HG02610 (cell line): ENCODE measurements at regions not wholly inside any gene's neighbourhood (a gene's known extent, or its start where the extent isn't known, plus 50 kb on each side); places are given as distances from the start of the nearest gene placed in this dataset.

Source experiments
- ATAC-seq: cut with Tn5 transposase; IDR thresholded peaks from one replicate; pipeline ENCODE4 v1.9.1; 2021; ENCODE audit warnings: mild to moderate bottlenecking, moderate library complexity; ENCODE audit not compliant: unreplicated experiment

DNA sequence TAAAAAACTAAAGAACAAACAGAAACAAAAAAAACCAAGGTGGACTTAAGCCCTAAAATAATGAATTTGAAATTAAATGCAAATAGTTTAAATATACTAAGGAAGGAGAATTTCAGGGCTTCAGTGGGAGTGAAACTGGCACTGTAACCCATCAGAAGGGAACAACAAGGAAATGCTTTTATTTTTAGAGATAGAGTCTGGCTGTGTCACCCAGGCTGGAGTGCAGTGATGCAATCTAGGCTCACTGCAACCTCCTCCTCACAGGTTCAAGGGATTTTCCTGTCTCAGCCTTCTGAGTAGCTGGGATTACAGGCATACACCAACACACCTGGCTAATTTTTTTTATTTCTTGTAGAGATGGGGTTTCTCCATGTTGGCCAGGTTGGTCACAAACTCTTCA is 625.2 kb upstream of the CDH8 start:
- no peak for ATAC-seq

DNA sequence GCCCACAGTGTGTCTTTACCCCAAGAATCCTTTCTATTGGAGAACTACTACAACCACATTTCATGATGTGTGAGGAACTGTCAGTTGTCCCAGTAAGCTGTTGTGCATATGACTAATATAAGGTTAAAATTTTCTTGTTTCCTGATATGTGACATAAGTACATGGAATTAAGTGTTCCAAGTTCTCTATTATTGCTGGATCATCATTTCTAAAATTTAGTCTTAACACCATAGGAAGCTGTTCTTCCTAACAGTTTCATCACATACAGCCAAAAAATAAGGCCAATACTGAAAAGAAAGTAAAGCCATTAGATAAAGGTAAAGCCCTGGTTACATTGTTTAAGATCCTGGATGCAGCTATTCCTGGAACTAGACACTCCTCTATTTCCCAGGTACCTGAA is 620.9 kb upstream of the CDH8 start:
- ATAC-seq: no peak

DNA sequence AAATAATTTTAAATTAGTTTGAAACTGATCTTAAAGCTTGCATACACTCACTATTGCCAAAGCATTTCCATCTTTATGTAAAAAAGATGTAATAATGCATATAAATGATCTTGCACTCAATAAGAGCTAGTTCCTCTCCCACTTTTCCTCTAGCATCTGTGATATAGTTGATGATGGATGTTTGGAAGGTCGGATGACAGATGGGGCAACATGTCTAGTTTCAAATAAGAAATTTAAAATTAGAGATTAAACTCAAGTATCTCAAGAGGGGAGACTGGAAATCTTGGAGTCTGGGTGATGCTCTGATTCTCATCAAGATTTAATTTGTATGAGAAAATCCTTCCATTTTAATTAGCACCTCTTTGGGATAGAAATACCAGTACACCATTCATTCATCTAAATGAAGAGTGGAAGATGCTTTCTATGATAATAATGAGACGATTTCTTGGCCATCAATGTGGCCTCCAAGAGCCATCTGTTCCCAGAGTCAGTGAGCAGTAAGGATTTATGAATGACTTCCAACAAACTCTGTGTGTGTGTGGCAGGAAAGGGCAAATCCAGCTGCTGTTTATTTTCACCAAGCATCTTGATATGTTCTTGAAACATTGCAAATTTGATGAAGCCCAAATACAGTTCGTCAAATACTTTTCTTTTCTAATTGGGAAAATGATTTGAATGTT is 616.3 kb upstream of the CDH8 start:
- ATAC-seq: no peak

DNA sequence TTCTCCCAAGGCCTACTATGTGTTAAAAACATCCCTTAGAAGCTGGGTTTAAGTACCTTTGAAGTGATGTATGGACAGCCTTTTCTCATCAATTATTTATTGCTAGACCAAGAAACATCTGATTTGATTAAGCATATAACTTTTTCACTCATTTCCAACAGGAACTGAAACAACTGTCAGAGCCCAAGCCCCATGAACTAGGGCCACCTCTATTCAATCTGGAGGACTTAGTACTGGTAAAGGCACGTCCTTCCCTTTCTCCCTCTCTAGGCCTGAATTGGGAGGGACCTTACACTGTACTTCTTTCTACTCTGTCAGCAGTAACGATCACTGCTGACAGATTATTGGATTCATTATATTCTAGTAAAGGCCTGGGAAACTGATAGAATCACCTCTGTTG is 612.0 kb upstream of the CDH8 start:
- ATAC-seq: no peak

DNA sequence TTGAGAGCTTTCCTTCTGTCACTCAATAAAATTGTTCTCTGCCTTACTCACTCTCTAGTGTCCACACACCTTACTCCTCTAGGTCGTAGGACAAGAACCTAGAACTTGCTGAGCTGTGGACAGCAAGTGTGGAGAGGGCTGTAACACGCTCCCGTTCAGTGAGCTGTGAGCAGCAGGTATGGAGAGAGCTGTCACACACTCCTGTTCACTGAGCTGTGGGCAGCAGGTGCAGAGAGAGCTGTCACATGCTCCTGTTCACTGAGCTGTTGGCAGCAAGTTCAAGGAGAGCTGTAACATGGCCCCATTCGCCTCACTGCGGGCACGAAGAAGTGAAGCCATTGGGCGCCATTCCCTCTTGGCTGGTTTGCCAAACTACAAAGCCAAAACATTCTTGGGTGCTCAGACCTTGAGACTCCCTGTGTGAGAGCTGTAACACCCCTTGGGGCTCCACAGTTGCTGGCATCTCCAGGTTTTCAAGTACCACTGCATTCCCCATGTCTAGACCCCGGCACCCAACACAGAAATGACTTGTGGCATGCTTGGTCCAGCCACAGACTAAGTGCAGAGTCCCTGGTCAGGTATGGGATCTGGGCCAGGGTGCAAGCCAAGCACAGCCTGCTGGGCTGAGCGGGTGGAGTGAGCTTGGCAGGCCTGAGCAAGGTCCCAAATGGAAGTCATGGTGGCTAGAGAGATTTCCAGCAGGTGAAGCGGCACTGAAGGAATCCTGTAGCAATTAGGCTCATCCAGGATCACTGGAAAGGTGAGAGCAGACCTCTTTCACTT is 608.0 kb upstream of the CDH8 start:
- ATAC-seq: no peak

DNA sequence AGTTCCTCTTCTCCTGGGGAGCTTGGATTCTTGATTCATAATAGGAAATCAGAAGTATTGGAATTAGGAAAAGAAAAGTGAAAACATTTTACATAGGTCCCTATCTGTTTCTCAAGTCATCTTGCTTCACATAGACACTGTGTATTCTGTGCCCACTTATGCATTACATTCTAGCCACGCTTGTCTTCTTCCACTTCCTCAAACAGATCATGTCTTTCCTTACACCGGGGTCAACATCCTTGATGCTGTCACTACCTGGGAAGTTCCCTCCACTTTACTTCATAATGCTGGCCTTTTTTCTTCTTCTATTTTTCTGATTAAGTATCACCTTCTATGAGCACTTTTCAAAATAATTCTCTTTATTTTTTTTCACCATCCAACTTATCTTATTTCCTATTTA is 606.4 kb upstream of the CDH8 start:
- peak; percentile 46 for ATAC-seq

DNA sequence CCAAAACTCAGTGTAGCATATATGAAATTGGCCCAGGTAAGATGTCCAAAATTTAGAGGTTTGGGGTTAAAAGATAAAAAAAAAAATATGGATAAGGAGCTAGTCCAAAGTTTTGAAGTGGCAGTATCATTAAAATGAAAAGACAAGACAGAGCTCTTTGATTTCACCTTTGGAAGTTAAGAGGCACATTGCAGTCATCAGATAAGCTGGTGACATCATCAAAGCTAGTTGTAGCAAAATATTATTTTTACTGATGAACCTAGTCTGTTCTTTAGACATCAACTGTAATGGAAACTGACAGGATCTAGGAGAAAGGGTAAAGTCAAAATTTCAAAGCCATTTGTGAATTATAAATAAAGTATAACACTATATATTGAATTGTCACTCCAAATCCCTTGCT is 603.7 kb upstream of the CDH8 start:
- no peak for ATAC-seq

DNA sequence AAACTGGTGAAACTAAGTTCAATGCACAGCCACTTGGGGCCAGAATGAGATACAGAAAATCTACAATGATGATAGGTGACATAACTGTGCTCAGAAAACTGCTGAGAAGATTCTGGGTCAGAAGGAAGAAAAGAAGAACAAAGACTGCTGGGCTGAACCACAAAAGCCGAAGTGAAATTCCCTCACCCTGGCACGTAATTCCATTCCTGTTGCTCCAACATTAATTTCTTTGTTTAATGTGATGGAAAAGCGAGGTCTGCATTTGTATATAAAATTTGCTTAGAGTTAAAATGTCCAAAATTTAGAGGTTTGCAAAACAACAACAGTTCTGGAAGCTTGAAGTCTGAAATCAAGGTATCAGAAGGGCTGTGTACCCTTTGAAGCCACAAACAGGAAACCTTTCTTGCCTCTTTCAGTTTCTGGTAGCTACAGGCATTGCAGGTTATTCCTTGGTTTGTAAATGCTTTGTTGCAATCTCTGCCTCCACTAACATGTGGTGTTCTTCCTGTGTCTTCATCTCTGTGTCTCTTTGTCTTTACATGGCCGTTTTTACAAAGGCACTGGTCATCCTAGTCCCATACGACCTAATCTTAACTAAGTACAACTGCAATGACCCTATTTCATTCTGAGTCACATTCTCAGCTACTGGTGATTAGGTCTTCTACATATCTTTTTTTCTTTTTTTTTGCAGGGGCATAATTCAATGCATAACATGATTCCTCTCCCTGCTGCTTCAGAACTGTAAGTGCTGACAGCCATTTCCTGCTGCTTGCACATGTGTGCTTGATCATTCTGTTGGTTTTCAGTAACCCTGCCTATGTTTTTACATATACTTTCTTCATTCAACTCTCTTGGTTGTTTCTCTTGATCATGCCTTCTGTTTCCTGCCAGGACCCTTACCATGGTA is 603.0 kb upstream of the CDH8 start:
- peak; percentile 75 for ATAC-seq

DNA sequence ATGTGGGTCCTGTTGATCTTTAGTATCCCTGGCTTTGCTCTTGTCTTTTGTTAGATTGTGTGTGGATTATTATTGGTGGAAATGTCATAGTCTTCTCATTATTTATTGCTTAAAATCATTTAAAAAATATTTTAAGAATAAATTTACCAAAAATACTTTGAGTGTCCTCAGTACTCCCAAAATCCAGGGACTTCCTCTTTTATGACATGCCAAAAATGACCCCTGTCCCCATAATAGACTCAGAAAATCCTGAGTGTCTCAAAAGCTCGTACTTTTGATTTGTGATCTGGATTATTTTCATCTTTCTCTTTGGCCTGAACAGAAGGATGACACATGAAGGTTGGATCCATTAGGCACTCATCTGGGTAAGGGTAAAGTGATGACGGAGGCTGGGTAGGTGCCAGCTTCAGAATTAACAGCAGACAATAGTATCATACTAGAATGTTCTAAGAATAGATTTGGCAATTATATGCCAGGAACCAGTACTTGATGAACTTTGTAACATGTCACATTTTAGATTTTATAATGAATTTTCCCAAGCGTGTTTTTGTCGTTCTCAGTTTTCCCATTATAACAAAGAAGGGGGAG is 602.2 kb upstream of the CDH8 start:
- no peak for ATAC-seq

DNA sequence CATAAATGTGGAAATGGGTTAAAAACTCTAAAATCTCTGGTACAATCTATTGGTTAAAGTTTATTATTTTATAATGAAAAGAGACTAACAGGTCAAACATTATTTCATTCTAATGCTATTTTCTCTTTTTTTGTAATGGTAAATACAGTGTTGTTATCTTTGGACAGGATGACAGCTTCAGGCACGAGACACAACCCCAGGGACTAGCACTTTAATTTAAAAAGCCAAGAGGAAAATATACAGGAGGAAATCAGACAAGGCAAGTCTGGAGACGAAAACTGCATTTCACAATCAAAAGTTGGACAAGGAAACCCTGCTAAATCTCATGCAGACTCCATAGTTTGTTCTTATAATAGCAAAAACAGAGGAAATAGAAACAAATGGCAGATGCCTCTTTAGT is 589.1 kb upstream of the CDH8 start:
- ATAC-seq: no peak

DNA sequence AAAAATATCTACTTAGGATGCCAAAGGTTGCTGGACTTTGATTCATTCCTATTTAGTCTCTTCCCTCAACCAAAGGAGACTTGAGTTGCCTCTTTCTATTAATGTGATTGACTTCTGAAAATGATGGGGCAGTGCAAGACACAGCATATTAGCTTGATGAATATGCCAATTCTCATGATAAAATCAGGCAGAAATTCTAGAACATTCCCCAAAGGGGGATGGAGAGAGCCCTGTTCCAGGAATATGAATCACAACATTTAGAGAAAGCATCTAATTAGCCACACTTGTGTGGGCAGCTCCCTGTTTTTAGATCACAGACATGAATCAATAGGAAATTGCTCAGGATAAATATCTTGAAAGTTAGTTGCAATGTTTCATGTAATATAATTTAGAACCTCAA is 584.0 kb upstream of the CDH8 start:
- no peak for ATAC-seq

DNA sequence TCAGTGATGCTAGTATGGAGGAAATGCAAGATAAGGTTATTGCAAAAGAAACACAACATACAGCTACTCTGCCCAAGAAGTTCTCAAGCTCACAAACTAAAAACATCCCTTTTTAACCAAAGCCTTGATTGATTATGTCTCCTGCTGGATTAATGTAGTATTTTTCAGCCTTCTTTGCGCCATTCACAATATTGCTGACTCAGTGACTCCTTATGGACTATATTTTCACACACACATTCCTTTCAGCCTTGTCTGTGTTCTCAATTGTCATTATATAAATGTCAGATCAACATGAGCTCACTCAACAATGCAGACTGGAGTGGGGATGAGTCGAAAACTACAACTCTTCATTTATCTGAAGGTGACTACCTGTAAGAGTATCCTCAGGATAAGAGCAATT is 579.3 kb upstream of the CDH8 start:
- no peak for ATAC-seq

DNA sequence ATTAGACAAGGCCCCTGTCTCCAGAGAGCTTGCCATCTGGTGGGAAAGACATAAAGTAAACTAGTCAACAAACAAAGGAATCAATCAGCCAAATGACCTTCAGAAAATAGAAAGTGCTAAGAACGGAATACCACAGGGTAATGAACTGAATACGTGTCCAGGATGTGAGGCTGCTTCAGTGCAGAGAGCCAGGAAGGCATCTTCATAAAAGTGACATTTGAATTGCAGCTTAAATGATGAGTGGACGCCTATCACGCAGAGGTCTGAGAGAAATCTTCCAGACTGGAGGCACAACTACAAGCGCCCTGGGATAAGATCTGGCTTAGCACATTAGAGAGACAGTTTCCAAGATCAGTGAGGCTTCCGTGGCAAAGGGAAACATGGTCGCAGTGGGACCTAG is 574.1 kb upstream of the CDH8 start:
- ATAC-seq: no peak

DNA sequence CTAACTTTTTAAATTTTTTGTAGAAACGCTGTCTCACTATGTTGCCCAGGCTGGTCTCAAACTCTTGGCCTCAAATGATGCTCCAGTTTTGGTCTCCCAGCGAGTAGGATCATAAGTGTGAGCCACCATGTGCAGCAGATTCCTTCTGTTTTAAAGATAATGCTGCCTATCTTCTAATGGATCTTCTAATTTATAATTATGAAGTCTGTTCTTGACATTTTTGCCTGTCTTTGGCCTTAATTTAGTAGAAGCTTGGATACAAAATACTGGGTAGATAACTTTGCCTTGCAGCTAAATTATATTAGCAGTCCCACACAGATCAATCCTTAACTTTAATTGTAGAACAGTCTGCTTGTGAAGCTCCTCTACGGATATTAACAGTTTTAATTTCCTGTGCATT is 566.6 kb upstream of the CDH8 start:
- ATAC-seq: no peak

DNA sequence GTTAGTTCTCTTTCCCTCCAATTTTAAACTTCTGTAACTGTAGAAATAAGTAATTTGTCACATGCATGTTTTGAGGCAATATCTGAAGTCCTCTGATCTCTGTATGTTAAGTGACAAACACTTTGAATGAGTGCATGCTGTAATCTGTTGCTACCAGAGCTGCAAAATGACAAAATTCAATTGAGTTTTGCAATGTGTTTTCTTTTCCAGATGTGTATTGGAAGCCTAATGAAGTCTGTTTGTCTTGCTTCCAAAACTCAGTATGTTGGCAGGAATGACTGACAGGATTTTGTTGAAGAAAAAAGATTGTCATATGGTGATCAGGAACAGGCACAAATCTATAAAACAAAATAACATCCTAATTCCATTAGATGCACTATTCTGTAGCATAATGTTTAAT is 561.6 kb upstream of the CDH8 start:
- ATAC-seq: no peak

DNA sequence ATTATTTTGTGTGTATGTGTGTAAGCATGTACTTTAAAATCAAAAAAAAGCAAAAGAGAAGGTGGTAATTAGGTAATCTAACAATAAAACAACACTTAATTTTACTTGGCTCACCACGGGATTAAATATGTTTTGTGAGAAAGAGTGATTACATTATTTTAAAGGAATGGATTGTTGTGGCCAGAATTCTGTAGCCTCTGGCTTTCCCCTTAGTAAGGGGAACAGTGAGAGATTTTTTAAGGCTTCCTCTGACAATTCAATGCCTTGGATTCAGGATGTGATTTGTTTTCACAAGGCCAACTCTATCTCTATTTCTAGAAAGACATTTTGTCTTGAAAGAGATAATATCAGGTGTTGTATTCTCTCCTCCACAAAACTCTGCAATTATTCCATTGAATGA is 560.3 kb upstream of the CDH8 start:
- no peak for ATAC-seq

DNA sequence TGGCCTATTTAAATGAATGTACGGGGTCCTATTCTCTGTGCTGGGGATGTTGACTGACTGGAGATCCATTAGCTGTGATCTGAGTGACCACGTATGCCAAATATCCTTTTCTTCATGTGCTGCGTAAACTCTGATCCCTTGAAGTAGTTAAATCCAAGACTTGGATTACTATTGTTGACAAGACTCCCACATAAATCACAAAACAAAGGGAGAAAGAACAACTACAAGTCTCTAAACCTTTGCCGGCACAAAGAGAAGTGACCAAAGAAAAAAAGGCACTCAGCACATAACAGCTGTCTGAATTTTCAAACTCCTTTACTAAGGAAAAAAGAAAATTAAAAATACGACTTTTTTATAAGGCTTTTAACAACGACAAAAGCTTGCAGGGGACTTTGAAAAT is 559.9 kb upstream of the CDH8 start:
- no peak for ATAC-seq

DNA sequence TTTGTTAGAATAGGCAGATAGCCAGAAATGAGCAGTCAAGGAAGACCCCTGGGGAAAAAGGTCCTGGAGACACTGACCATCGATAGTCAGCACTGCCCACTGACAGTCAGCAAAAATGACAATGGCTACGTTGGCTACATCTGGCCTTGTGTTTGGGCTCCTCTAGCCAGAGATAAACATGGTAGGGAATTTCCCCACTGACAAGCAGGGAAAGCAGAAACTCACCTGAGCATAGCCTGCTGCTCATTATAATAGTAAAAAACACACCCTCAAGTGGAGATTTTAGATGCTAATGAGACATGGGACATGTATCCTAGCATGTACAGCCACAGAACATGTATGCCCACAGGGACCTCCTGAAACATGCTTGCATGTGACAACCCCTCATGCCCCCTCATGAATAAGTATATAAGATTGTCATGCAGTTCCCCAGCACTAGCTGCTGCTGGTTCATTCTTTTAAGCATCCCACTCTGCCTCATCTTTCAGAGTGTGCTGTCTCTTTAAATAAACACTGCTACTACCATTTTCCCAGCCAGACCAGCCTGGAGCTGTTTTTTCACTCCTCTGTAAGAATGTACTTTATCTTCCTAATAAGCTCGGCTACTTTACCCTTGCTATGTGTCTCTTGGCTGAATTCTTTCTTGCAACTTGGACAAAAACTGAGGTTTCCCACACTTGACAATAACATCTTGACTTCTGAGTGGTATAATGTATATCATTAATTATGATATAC is 550.1 kb upstream of the CDH8 start:
- no peak for ATAC-seq

DNA sequence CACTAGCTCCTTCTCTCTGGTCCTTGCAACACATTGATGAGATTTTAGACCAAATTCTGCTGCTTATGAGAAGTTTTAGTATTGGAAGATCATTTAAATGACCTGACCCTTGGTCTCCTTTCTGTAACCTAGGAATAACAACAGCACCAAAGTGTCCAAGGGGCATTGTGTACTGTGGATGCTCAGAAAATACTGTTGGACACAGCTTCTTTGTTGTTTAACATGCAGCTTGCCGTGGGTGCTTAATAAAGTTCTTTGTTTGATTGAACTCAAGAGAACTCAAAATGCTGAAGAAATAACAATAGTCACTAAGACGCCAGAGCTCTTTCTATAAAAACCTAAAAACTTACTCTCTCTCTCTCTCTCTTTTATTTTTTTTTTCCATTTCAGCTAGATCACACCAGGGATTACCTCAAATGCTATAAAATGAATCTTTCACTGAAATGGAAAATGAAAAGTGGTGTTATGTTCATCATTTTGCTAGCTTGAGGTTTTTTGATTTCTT is 548.9 kb upstream of the CDH8 start:
- no peak for ATAC-seq

DNA sequence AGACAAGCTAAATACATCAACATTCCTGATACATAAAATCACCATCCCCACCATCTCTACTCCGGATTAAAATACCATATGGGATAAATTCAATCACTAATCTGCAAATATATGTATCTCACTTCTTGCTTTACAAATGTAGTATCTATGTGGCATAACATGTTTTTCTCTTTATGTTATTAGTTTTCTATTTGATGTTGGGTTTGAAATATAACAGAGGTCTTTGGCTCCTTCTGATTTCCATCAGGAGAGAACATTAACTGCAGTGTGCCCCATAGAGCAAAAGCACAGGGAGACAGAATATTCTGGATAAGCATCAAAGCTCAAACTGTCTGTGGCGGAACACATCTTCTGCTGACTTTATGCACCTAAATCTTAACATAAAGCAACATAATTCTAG is 547.2 kb upstream of the CDH8 start:
- no peak for ATAC-seq

DNA sequence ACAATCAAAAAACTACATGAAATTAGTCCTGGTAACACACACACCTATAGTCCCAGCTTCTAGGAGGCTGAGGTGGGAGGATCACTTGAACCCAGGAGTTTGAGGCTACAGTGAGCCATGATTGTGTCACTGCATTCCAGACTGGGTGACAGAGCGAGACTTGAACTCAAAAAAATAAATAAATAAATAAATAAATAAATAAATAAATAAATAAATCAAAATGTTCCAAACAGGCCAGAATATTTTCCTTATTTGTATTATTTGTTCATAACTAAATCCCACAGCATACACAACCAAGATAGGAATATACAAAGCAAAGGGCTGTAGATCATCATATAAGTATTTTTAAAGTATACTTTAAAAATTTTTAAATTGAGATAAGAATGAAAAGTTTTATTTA is 537.2 kb upstream of the CDH8 start:
- ATAC-seq: no peak
